HepG2 (cell line): ENCODE measurements at regions not wholly inside any gene's neighbourhood (a gene's known extent, or its start where the extent isn't known, plus 50 kb on each side); places are given as distances from the start of the nearest gene placed in this dataset.

ENCODE experiments used
- FOSL2 ChIP-seq: sonication (generic); formaldehyde crosslinking; IDR thresholded peaks from 2 replicates; pipeline ENCODE4 v1.4.0; 2020; ENCODE audit warnings: missing genetic modification reagents
- HMGA1 ChIP-seq: sonication (generic); formaldehyde crosslinking; conservative IDR thresholded peaks from 2 replicates; pipeline ENCODE4 v1.4.0; 2020; ENCODE audit warnings: missing genetic modification reagents
- IRF2 ChIP-seq: IDR thresholded peaks from 2 replicates; pipeline ENCODE4 v1.6.1; 2018; ENCODE audit warnings: missing genetic modification reagents, missing compliant biosample characterization
- KAT2B ChIP-seq: fragments of 150-350 bp; IDR thresholded peaks from 2 replicates; pipeline ENCODE4 v1.6.1; 2014; ENCODE audit warnings: low read depth, low read length, borderline replicate concordance
- KDM6A ChIP-seq: IDR thresholded peaks from 2 replicates; pipeline ENCODE4 v1.6.1; 2016; ENCODE audit warnings: low read depth
- MXI1 ChIP-seq: IDR thresholded peaks from 3 replicates; pipeline ENCODE4 v1.6.1; 2012; ENCODE audit warnings: low read depth, low read length, inconsistent platforms, borderline replicate concordance
- MZF1 ChIP-seq: sonication (generic); formaldehyde crosslinking; IDR thresholded peaks from 2 replicates; pipeline ENCODE4 v1.8.1; 2023; ENCODE audit warnings: mild to moderate bottlenecking, missing genetic modification reagents, borderline replicate concordance
- SP2 ChIP-seq: sonication (generic); formaldehyde crosslinking; IDR thresholded peaks from 2 replicates; pipeline ENCODE4 v1.5.1; 2020; ENCODE audit warnings: mild to moderate bottlenecking, missing genetic modification reagents
- WIZ ChIP-seq: sonication (generic); formaldehyde crosslinking; IDR thresholded peaks from 2 replicates; pipeline ENCODE4 v1.5.1; 2020; ENCODE audit warnings: mild to moderate bottlenecking, missing genetic modification reagents
- ZNF235 ChIP-seq: sonication (generic); formaldehyde crosslinking; IDR thresholded peaks from 2 replicates; pipeline ENCODE4 v1.8.1; 2023; ENCODE audit warnings: mild to moderate bottlenecking, missing genetic modification reagents, borderline replicate concordance
- ZNF335 ChIP-seq: sonication (generic); formaldehyde crosslinking; IDR thresholded peaks from 2 replicates; pipeline ENCODE4 v1.4.0; 2020; ENCODE audit warnings: missing genetic modification reagents
- ZNF543 ChIP-seq: sonication (generic); formaldehyde crosslinking; IDR thresholded peaks from 2 replicates; pipeline ENCODE4 v1.4.0; 2020; ENCODE audit warnings: mild to moderate bottlenecking, missing genetic modification reagents
- TF ChIP-seq, protein P1 (sequence below): sonication (generic); formaldehyde crosslinking; conservative IDR thresholded peaks from 2 replicates; pipeline ENCODE4 v1.4.0; 2020; ENCODE audit warnings: missing genetic modification reagents
- TF ChIP-seq, protein P2 (sequence below): sonication (generic); formaldehyde crosslinking; IDR thresholded peaks from 2 replicates; pipeline ENCODE4 v1.5.0; 2020; ENCODE audit warnings: missing genetic modification reagents
- TF ChIP-seq, protein P3 (sequence below): sonication (generic); formaldehyde crosslinking; IDR thresholded peaks from 2 replicates; pipeline ENCODE4 v1.5.0; 2020; ENCODE audit warnings: mild to moderate bottlenecking, missing genetic modification reagents, borderline replicate concordance
- TF ChIP-seq, protein P4 (sequence below): IDR thresholded peaks from 2 replicates; pipeline ENCODE4 v1.6.1; 2016; ENCODE audit warnings: control low read depth
- TF ChIP-seq, protein P5 (sequence below): sonication (generic); formaldehyde crosslinking; IDR thresholded peaks from 2 replicates; pipeline ENCODE4 v1.5.1; 2020; ENCODE audit warnings: missing genetic modification reagents, mild to moderate bottlenecking, borderline replicate concordance

DNA sequence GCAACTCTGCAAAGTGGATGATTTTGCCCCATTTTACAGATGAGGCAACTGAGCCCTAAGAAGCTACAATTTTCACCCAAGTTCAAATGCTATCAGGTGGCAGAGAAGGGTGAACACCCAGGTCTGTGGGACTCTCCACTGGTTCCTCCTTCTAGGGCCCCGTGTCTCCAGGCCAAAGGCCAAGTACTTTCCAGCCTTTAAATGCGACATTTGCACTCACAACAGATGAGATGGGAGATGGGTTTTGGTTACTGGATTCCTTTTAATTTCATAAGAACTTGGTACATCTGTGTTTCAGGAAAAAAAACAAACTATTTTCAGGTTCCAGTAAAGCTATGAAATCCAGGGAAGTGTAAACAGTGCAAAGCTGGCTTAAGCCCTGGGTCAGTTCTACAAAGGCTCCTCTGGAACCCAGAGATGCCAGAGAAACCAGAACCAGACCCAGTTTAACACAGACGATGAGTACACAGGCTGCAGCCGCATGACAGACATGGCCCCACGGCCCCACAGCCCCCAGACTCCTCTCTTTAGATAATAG is 361.7 kb downstream of the ANAPC1 start (continued):
- no peak for TF ChIP-seq MXI1
- TF ChIP-seq, protein P1, sequence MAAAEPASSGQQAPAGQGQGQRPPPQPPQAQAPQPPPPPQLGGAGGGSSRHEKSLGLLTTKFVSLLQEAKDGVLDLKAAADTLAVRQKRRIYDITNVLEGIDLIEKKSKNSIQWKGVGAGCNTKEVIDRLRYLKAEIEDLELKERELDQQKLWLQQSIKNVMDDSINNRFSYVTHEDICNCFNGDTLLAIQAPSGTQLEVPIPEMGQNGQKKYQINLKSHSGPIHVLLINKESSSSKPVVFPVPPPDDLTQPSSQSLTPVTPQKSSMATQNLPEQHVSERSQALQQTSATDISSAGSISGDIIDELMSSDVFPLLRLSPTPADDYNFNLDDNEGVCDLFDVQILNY (CRISPR knock-in tag) = no peak
- no peak for TF ChIP-seq SP2 (CRISPR knock-in tag)
- TF ChIP-seq, protein P2, sequence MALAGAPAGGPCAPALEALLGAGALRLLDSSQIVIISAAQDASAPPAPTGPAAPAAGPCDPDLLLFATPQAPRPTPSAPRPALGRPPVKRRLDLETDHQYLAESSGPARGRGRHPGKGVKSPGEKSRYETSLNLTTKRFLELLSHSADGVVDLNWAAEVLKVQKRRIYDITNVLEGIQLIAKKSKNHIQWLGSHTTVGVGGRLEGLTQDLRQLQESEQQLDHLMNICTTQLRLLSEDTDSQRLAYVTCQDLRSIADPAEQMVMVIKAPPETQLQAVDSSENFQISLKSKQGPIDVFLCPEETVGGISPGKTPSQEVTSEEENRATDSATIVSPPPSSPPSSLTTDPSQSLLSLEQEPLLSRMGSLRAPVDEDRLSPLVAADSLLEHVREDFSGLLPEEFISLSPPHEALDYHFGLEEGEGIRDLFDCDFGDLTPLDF (CRISPR knock-in tag) = no peak
- TF ChIP-seq, protein P3, sequence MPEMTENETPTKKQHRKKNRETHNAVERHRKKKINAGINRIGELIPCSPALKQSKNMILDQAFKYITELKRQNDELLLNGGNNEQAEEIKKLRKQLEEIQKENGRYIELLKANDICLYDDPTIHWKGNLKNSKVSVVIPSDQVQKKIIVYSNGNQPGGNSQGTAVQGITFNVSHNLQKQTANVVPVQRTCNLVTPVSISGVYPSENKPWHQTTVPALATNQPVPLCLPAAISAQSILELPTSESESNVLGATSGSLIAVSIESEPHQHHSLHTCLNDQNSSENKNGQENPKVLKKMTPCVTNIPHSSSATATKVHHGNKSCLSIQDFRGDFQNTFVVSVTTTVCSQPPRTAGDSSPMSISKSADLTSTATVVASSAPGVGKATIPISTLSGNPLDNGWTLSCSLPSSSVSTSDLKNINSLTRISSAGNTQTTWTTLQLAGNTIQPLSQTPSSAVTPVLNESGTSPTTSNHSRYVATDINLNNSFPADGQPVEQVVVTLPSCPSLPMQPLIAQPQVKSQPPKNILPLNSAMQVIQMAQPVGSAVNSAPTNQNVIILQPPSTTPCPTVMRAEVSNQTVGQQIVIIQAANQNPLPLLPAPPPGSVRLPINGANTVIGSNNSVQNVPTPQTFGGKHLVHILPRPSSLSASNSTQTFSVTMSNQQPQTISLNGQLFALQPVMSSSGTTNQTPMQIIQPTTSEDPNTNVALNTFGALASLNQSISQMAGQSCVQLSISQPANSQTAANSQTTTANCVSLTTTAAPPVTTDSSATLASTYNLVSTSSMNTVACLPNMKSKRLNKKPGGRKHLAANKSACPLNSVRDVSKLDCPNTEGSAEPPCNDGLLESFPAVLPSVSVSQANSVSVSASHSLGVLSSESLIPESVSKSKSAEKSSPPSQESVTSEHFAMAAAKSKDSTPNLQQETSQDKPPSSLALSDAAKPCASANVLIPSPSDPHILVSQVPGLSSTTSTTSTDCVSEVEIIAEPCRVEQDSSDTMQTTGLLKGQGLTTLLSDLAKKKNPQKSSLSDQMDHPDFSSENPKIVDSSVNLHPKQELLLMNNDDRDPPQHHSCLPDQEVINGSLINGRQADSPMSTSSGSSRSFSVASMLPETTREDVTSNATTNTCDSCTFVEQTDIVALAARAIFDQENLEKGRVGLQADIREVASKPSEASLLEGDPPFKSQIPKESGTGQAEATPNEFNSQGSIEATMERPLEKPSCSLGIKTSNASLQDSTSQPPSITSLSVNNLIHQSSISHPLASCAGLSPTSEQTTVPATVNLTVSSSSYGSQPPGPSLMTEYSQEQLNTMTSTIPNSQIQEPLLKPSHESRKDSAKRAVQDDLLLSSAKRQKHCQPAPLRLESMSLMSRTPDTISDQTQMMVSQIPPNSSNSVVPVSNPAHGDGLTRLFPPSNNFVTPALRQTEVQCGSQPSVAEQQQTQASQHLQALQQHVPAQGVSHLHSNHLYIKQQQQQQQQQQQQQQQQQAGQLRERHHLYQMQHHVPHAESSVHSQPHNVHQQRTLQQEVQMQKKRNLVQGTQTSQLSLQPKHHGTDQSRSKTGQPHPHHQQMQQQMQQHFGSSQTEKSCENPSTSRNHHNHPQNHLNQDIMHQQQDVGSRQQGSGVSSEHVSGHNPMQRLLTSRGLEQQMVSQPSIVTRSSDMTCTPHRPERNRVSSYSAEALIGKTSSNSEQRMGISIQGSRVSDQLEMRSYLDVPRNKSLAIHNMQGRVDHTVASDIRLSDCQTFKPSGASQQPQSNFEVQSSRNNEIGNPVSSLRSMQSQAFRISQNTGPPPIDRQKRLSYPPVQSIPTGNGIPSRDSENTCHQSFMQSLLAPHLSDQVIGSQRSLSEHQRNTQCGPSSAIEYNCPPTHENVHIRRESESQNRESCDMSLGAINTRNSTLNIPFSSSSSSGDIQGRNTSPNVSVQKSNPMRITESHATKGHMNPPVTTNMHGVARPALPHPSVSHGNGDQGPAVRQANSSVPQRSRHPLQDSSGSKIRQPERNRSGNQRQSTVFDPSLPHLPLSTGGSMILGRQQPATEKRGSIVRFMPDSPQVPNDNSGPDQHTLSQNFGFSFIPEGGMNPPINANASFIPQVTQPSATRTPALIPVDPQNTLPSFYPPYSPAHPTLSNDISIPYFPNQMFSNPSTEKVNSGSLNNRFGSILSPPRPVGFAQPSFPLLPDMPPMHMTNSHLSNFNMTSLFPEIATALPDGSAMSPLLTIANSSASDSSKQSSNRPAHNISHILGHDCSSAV = no peak
- TF ChIP-seq WIZ (CRISPR knock-in tag) = no peak
- TF ChIP-seq HMGA1 (CRISPR knock-in tag) = no peak
- no peak for TF ChIP-seq ZNF543 (CRISPR knock-in tag)
- TF ChIP-seq KAT2B = no peak
- TF ChIP-seq MZF1 (CRISPR knock-in tag) = no peak
- TF ChIP-seq, protein P4, sequence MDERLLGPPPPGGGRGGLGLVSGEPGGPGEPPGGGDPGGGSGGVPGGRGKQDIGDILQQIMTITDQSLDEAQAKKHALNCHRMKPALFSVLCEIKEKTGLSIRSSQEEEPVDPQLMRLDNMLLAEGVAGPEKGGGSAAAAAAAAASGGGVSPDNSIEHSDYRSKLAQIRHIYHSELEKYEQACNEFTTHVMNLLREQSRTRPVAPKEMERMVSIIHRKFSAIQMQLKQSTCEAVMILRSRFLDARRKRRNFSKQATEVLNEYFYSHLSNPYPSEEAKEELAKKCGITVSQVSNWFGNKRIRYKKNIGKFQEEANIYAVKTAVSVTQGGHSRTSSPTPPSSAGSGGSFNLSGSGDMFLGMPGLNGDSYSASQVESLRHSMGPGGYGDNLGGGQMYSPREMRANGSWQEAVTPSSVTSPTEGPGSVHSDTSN (CRISPR knock-in tag) = no peak
- TF ChIP-seq, protein P5, sequence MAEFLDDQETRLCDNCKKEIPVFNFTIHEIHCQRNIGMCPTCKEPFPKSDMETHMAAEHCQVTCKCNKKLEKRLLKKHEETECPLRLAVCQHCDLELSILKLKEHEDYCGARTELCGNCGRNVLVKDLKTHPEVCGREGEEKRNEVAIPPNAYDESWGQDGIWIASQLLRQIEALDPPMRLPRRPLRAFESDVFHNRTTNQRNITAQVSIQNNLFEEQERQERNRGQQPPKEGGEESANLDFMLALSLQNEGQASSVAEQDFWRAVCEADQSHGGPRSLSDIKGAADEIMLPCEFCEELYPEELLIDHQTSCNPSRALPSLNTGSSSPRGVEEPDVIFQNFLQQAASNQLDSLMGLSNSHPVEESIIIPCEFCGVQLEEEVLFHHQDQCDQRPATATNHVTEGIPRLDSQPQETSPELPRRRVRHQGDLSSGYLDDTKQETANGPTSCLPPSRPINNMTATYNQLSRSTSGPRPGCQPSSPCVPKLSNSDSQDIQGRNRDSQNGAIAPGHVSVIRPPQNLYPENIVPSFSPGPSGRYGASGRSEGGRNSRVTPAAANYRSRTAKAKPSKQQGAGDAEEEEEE (CRISPR knock-in tag) = no peak
- TF ChIP-seq ZNF235 = no peak
- TF ChIP-seq KDM6A (CRISPR knock-in tag) = 0 out of 2 replicates have a peak, but pooled peaks have one; percentile 24
- peak; percentile 80 for TF ChIP-seq FOSL2 (CRISPR knock-in tag)
- no peak for TF ChIP-seq ZNF335 (CRISPR knock-in tag)
- peak; percentile 40; the same call in 1 of the 2 replicates for TF ChIP-seq IRF2 (CRISPR knock-in tag)
